ENCODE measurements at regions not wholly inside any gene's neighbourhood (a gene's known extent, or its start where the extent isn't known, plus 50 kb on each side); places are given as distances from the start of the nearest gene placed in this dataset.

GRCh38 chr7:21051865-21052264 lies 265.2 kb upstream of the SP8 start:
- Histone ChIP-seq H3K4me3 (ENCODE audit: low read depth in 1 of 2, low read length in 2 of 2) (no peak overlapping the region), H3K4me1 (ENCODE audit: control insufficient read depth in 1 of 2, insufficient read depth in 2 of 2, low read length in 2 of 2) (no peaks in the 10 kb centered on the region), H3K9me3 (ENCODE audit: control insufficient read depth in 1 of 2, low read length in 2 of 2) (no peaks in the 10 kb centered on the region), H3K9ac (ENCODE audit: low read depth in 1 of 2, low read length in 2 of 2) (no peak overlapping the region), H3K36me3 (ENCODE audit: control insufficient read depth in 1 of 2, insufficient read depth in 2 of 2, low read length in 2 of 2) (no peaks in the 10 kb centered on the region), H3K27me3 (ENCODE audit: control insufficient read depth in 1 of 2, insufficient read depth in 2 of 2, low read length in 2 of 2) (no peaks in the 10 kb centered on the region), H3K27ac (ENCODE audit: low read depth, low read length) (no peak overlapping the region)

DNA sequence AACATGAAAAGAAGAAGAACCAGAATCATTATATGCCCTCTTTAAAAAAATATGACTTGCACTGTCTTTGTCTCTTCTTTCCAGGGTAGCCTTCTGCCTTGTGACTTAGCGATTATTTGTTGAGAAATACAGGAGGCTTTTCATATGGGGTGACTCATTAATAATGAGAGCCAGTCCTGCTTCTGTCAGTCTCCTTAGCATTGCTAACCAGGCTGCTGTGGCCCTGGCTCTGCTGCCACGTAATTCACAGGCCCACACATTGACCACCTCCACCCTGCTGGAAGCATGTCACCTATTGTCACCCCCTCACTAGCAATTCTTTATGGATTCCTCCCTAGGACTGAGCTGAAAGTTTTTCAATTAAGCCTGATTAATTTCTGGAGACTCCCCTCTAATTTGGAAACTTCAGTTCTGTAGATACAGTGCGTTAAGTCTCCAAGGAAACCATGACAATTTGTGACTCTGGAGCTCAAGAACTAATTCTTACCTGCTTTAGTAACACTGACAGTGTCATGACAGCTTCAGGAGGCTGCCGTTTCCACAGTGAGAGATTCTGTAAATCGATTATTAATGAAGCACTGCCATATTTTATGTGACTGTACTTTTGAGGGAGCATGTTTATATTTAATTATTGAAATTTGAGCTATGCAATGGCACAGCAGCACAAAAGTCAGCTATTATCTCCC lies 267.9 kb upstream of the SP8 start:
- Histone ChIP-seq H3K36me3 (ENCODE audit: control insufficient read depth in 1 of 2, insufficient read depth in 2 of 2, low read length in 2 of 2) (no peaks in the 10 kb centered on the region), H3K9ac (ENCODE audit: low read depth in 1 of 2, low read length in 2 of 2) (no peak overlapping the region), H3K4me1 (ENCODE audit: control insufficient read depth in 1 of 2, insufficient read depth in 2 of 2, low read length in 2 of 2) (no peaks in the 10 kb centered on the region), H3K27me3 (ENCODE audit: control insufficient read depth in 1 of 2, insufficient read depth in 2 of 2, low read length in 2 of 2) (no peaks in the 10 kb centered on the region), H3K4me3 (ENCODE audit: low read depth in 1 of 2, low read length in 2 of 2) (no peak overlapping the region), H3K27ac (ENCODE audit: low read depth, low read length) (no peak overlapping the region), H3K9me3 (ENCODE audit: control insufficient read depth in 1 of 2, low read length in 2 of 2) (no peaks in the 10 kb centered on the region)

- Histone ChIP-seq H3K4me3 (ENCODE audit: low read depth in 1 of 2, low read length in 2 of 2) (no peak overlapping the region), H3K27ac (ENCODE audit: low read depth, low read length) (no peak overlapping the region), H3K27me3 (ENCODE audit: control insufficient read depth in 1 of 2, insufficient read depth in 2 of 2, low read length in 2 of 2) (no peaks in the 10 kb centered on the region), H3K9me3 (ENCODE audit: control insufficient read depth in 1 of 2, low read length in 2 of 2) (no peaks in the 10 kb centered on the region), H3K36me3 (ENCODE audit: control insufficient read depth in 1 of 2, insufficient read depth in 2 of 2, low read length in 2 of 2) (no peaks in the 10 kb centered on the region), H3K4me1 (ENCODE audit: control insufficient read depth in 1 of 2, insufficient read depth in 2 of 2, low read length in 2 of 2) (no peaks in the 10 kb centered on the region), H3K9ac (ENCODE audit: low read depth in 1 of 2, low read length in 2 of 2) (no peak overlapping the region)
Measured at GRCh38 chr7:21059069-21059468, 272.4 kb upstream of the SP8 start.

GRCh38 chr7:21063106-21063505 lies 276.4 kb upstream of the SP8 start:
- H3K36me3 ChIP-seq (ENCODE audit: control insufficient read depth in 1 of 2, insufficient read depth in 2 of 2, low read length in 2 of 2), result no peaks in the 10 kb centered on the region

DNA sequence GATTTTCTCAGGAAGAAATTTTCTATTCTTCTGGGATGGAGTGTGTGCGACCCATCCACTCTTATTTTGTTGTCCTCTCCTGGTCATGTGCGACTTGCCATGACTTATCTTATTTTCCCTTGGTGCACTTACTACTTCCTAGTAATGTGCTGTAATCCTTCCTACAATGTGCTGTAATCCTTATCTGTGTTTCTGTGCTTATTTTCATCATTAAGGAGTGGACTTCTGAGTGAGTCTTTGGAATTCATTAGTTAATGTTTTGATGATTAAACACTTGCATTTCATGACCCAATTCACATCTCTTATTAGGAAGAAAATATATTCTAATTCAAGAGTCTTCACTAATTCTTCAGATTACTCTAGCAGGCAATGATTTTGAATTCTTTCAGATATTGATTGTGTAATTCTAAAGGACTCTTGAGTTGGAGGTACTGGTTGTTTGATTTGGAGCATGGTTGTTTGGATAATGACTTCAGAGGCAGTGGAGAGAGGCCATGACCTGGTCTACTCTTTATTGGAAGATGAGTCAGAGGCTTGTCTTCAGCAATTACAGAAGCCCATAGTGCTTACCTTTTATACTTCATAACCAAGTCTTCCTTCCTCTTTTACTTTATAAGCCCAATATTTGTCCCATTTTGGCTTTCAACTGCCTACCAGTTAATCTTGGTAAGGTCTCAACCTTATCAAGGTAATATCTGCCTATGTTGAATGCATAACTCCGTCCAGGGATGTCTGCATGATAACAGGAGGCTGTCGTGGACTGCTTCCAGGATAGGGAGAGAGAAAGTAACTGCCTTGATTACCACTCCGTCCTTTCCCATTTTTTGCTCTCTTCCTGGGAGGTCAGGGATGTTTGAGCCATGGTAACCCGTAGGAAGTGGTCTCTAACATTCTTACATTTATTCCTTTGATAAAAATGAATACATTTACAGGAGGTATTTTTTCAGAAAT lies 278.3 kb upstream of the SP8 start:
- no peak overlapping the region for H3K4me3 ChIP-seq (ENCODE audit: low read depth in 1 of 2, low read length in 2 of 2)
- no peaks in the 10 kb centered on the region for H3K27me3 ChIP-seq (ENCODE audit: control insufficient read depth in 1 of 2, insufficient read depth in 2 of 2, low read length in 2 of 2)
- no peaks in the 10 kb centered on the region for H3K36me3 ChIP-seq (ENCODE audit: control insufficient read depth in 1 of 2, insufficient read depth in 2 of 2, low read length in 2 of 2)
- H3K27ac ChIP-seq (ENCODE audit: low read depth, low read length), result no peak overlapping the region
- H3K9me3 ChIP-seq (ENCODE audit: control insufficient read depth in 1 of 2, low read length in 2 of 2), result no peaks in the 10 kb centered on the region
- no peak overlapping the region for H3K9ac ChIP-seq (ENCODE audit: low read depth in 1 of 2, low read length in 2 of 2)
- H3K4me1 ChIP-seq (ENCODE audit: control insufficient read depth in 1 of 2, insufficient read depth in 2 of 2, low read length in 2 of 2), result no peaks in the 10 kb centered on the region

More at GRCh38 chr7:21063106-21063505, 276.4 kb upstream of the SP8 start:
- H3K27me3 ChIP-seq (ENCODE audit: control insufficient read depth in 1 of 2, insufficient read depth in 2 of 2, low read length in 2 of 2), result no peaks in the 10 kb centered on the region
- no peak overlapping the region for H3K9ac ChIP-seq (ENCODE audit: low read depth in 1 of 2, low read length in 2 of 2)
- no peaks in the 10 kb centered on the region for H3K4me1 ChIP-seq (ENCODE audit: control insufficient read depth in 1 of 2, insufficient read depth in 2 of 2, low read length in 2 of 2)
- H3K4me3 ChIP-seq (ENCODE audit: low read depth in 1 of 2, low read length in 2 of 2), result no peak overlapping the region
- H3K9me3 ChIP-seq (ENCODE audit: control insufficient read depth in 1 of 2, low read length in 2 of 2), result no peaks in the 10 kb centered on the region
- no peak overlapping the region for H3K27ac ChIP-seq (ENCODE audit: low read depth, low read length)

GRCh38 chr7:21066221-21066620 lies 279.5 kb upstream of the SP8 start:
- Histone ChIP-seq H3K4me3 (ENCODE audit: low read depth in 1 of 2, low read length in 2 of 2) (no peak overlapping the region), H3K9ac (ENCODE audit: low read depth in 1 of 2, low read length in 2 of 2) (no peak overlapping the region), H3K9me3 (ENCODE audit: control insufficient read depth in 1 of 2, low read length in 2 of 2) (no peaks in the 10 kb centered on the region), H3K4me1 (ENCODE audit: control insufficient read depth in 1 of 2, insufficient read depth in 2 of 2, low read length in 2 of 2) (no peaks in the 10 kb centered on the region), H3K36me3 (ENCODE audit: control insufficient read depth in 1 of 2, insufficient read depth in 2 of 2, low read length in 2 of 2) (no peaks in the 10 kb centered on the region), H3K27me3 (ENCODE audit: control insufficient read depth in 1 of 2, insufficient read depth in 2 of 2, low read length in 2 of 2) (no peaks in the 10 kb centered on the region), H3K27ac (ENCODE audit: low read depth, low read length) (no peak overlapping the region)

DNA sequence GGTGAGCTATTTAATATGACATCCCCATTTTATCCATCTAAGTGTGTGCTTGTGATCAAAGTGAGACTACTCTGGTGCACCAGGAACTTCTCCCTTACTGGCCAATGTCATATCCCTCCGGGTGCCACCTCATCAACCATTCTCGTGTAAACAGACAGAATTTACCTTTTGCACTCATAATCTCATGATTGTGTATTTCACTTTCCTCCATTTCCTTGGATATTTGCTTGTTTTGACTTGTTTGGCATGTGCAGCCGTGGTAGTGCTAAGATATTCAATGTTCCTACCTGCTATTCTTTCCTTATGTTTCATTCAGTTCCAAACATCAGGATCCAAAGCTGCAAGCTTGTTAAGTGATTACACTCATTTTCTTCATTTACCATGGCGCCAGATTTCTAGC lies 280.5 kb upstream of the SP8 start:
- H3K9ac ChIP-seq (ENCODE audit: low read depth in 1 of 2, low read length in 2 of 2), result no peak overlapping the region
- H3K4me3 ChIP-seq (ENCODE audit: low read depth in 1 of 2, low read length in 2 of 2), result no peak overlapping the region
- H3K27me3 ChIP-seq (ENCODE audit: control insufficient read depth in 1 of 2, insufficient read depth in 2 of 2, low read length in 2 of 2), result no peaks in the 10 kb centered on the region
- no peaks in the 10 kb centered on the region for H3K36me3 ChIP-seq (ENCODE audit: control insufficient read depth in 1 of 2, insufficient read depth in 2 of 2, low read length in 2 of 2)
- H3K4me1 ChIP-seq (ENCODE audit: control insufficient read depth in 1 of 2, insufficient read depth in 2 of 2, low read length in 2 of 2), result no peaks in the 10 kb centered on the region
- H3K27ac ChIP-seq (ENCODE audit: low read depth, low read length), result no peak overlapping the region
- no peaks in the 10 kb centered on the region for H3K9me3 ChIP-seq (ENCODE audit: control insufficient read depth in 1 of 2, low read length in 2 of 2)

DNA sequence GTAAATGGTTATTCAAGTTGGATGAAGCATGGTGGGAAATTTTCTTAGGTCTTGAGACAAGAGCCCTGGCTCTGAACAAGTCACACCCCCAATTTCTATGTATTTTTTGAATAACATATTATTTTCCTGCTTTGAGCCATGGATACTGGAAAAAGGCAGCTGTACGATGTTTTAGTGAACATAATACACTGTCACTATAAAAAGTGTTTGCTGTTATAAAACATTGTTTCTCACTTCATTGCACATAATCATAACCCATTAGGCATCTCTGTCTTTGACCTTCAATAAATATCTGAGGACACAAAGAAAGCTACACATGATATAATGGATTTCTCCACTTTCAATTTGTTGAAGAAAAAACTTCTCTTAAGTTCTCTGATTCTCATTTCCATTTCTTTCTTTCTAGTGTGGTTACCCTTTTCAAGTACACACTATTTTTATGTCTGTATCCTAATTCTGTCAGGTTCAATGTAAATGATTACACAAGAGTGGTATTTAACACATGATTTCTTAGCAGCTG lies 283.9 kb upstream of the SP8 start:
- Histone ChIP-seq H3K4me3 (ENCODE audit: low read depth in 1 of 2, low read length in 2 of 2) (no peak overlapping the region), H3K4me1 (ENCODE audit: control insufficient read depth in 1 of 2, insufficient read depth in 2 of 2, low read length in 2 of 2) (no peaks in the 10 kb centered on the region), H3K36me3 (ENCODE audit: control insufficient read depth in 1 of 2, insufficient read depth in 2 of 2, low read length in 2 of 2) (no peaks in the 10 kb centered on the region), H3K9me3 (ENCODE audit: control insufficient read depth in 1 of 2, low read length in 2 of 2) (no peaks in the 10 kb centered on the region), H3K27ac (ENCODE audit: low read depth, low read length) (no peak overlapping the region), H3K27me3 (ENCODE audit: control insufficient read depth in 1 of 2, insufficient read depth in 2 of 2, low read length in 2 of 2) (no peaks in the 10 kb centered on the region), H3K9ac (ENCODE audit: low read depth in 1 of 2, low read length in 2 of 2) (no peak overlapping the region)

- H3K27ac ChIP-seq (ENCODE audit: low read depth, low read length), result no peak overlapping the region
- H3K36me3 ChIP-seq (ENCODE audit: control insufficient read depth in 1 of 2, insufficient read depth in 2 of 2, low read length in 2 of 2), result no peaks in the 10 kb centered on the region
- H3K27me3 ChIP-seq (ENCODE audit: control insufficient read depth in 1 of 2, insufficient read depth in 2 of 2, low read length in 2 of 2), result no peaks in the 10 kb centered on the region
- H3K4me1 ChIP-seq (ENCODE audit: control insufficient read depth in 1 of 2, insufficient read depth in 2 of 2, low read length in 2 of 2), result no peaks in the 10 kb centered on the region
- no peak overlapping the region for H3K4me3 ChIP-seq (ENCODE audit: low read depth in 1 of 2, low read length in 2 of 2)
- no peaks in the 10 kb centered on the region for H3K9me3 ChIP-seq (ENCODE audit: control insufficient read depth in 1 of 2, low read length in 2 of 2)
- H3K9ac ChIP-seq (ENCODE audit: low read depth in 1 of 2, low read length in 2 of 2), result no peak overlapping the region
Measured at GRCh38 chr7:21071561-21072501, 285.1 kb upstream of the SP8 start.
